ENCODE measurements at regions not wholly inside any gene's neighbourhood (a gene's known extent, or its start where the extent isn't known, plus 50 kb on each side); places are given as distances from the start of the nearest gene placed in this dataset.

DNA sequence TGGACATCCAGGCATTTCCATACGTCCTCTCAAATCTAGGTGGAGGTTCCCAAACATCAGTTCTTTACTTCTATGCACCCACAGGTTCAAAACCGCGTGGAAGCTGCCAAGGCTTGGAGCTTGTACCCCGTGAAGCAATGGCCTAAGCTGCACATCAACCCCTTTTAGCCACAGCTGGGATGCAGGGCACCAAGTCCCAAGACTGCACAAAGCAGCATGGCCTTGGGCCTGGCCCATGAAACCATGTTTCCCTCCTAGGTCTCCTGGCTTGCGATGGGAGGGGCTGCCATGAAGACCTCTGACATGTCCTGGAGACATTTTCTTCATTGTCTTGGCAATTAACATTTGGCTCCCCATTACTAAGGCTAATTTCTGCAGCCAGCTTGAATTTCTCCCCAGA, 88.9 kb upstream of the CBLN4 start:
- TF ChIP-seq JUND (IDR thresholded peaks at IDR 0.05) (no peak), EZH2phosphoT487 (IDR thresholded peaks at IDR 0.05; ENCODE audit: borderline replicate concordance, low read depth) (no peak)
- TF ChIP-seq, protein P1, sequence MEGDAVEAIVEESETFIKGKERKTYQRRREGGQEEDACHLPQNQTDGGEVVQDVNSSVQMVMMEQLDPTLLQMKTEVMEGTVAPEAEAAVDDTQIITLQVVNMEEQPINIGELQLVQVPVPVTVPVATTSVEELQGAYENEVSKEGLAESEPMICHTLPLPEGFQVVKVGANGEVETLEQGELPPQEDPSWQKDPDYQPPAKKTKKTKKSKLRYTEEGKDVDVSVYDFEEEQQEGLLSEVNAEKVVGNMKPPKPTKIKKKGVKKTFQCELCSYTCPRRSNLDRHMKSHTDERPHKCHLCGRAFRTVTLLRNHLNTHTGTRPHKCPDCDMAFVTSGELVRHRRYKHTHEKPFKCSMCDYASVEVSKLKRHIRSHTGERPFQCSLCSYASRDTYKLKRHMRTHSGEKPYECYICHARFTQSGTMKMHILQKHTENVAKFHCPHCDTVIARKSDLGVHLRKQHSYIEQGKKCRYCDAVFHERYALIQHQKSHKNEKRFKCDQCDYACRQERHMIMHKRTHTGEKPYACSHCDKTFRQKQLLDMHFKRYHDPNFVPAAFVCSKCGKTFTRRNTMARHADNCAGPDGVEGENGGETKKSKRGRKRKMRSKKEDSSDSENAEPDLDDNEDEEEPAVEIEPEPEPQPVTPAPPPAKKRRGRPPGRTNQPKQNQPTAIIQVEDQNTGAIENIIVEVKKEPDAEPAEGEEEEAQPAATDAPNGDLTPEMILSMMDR (IDR thresholded peaks at IDR 0.05): no peak
- TF ChIP-seq, protein P2, sequence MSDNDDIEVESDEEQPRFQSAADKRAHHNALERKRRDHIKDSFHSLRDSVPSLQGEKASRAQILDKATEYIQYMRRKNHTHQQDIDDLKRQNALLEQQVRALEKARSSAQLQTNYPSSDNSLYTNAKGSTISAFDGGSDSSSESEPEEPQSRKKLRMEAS (IDR thresholded peaks at IDR 0.05; ENCODE audit: low read depth): no peak

Measured in SK-N-SH (cell line).